HEK293T (cell line): ENCODE measurements at regions not wholly inside any gene's neighbourhood (a gene's known extent, or its start where the extent isn't known, plus 50 kb on each side); places are given as distances from the start of the nearest gene placed in this dataset.

Experiments used
- CTCF ChIA-PET: fragments of 350-600 bp; formaldehyde crosslinking; extraction: SDS; loops from one replicate; lab custom pipeline; 2021; ENCODE audit warnings: antibody characterized with exemption, inconsistent platforms; lab: Yijun Ruan, JAX
- POLR2A ChIA-PET: fragments of 350-600 bp; formaldehyde crosslinking; extraction: SDS; loops from one replicate; lab custom pipeline; 2020; ENCODE audit warnings: antibody characterized with exemption, inconsistent platforms; lab: Yijun Ruan, JAX
- DNase-seq: peaks from one replicate; pipeline ENCODE4 v3.0.0; 2012; ENCODE audit warnings: mixed read lengths; ENCODE audit errors: extremely low spot score
- ARNT ChIP-seq: fragments of 450-650 bp; IDR thresholded peaks from 2 replicates; pipeline ENCODE4 v1.6.1; 2017; ENCODE audit warnings: mild to moderate bottlenecking
- BHLHE40 ChIP-seq: fragments of 450-650 bp; IDR thresholded peaks from 2 replicates; pipeline ENCODE4 v1.6.1; 2016; ENCODE audit warnings: mild to moderate bottlenecking, moderate library complexity, borderline replicate concordance
- CTBP1 ChIP-seq: fragments of 450-650 bp; IDR thresholded peaks from 2 replicates; pipeline ENCODE4 v1.6.1; 2016; ENCODE audit warnings: borderline replicate concordance
- ELF4 ChIP-seq: fragments of 450-650 bp; IDR thresholded peaks from 2 replicates; pipeline ENCODE4 v1.6.1; 2017; ENCODE audit warnings: antibody characterized with exemption
- FOXA1 ChIP-seq: fragments of 450-650 bp; IDR thresholded peaks from 2 replicates; pipeline ENCODE4 v1.6.1; 2016; ENCODE audit warnings: mild to moderate bottlenecking
- FOXK2 ChIP-seq: fragments of 450-650 bp; IDR thresholded peaks from 2 replicates; pipeline ENCODE4 v1.6.1; 2016; ENCODE audit warnings: mild to moderate bottlenecking
- FOXM1 ChIP-seq: fragments of 450-650 bp; IDR thresholded peaks from 2 replicates; pipeline ENCODE4 v1.6.1; 2017; ENCODE audit warnings: mild to moderate bottlenecking, borderline replicate concordance
- HDGF ChIP-seq: fragments of 450-650 bp; IDR thresholded peaks from 2 replicates; pipeline ENCODE4 v1.6.1; 2017; ENCODE audit warnings: antibody characterized with exemption, borderline replicate concordance
- L3MBTL2 ChIP-seq: fragments of 450-650 bp; conservative IDR thresholded peaks from 2 replicates; pipeline ENCODE4 v1.6.1; 2016; ENCODE audit warnings: mild to moderate bottlenecking
- LEF1 ChIP-seq: fragments of 450-650 bp; IDR thresholded peaks from 2 replicates; pipeline ENCODE4 v1.6.1; 2017; ENCODE audit warnings: mild to moderate bottlenecking, borderline replicate concordance
- NFRKB ChIP-seq: fragments of 450-650 bp; IDR thresholded peaks from 2 replicates; pipeline ENCODE4 v1.6.1; 2016; ENCODE audit warnings: mild to moderate bottlenecking, moderate library complexity
- PKNOX1 ChIP-seq: fragments of 450-650 bp; IDR thresholded peaks from 2 replicates; pipeline ENCODE4 v1.6.1; 2016
- SUZ12 ChIP-seq: fragments of 450-650 bp; IDR thresholded peaks from 2 replicates; pipeline ENCODE4 v1.6.1; 2016; ENCODE audit warnings: mild to moderate bottlenecking
- TARDBP ChIP-seq: fragments of 450-650 bp; IDR thresholded peaks from 2 replicates; pipeline ENCODE4 v1.6.1; 2016
- ZNF384 ChIP-seq: fragments of 450-650 bp; IDR thresholded peaks from 2 replicates; pipeline ENCODE4 v1.6.1; 2016

DNA sequence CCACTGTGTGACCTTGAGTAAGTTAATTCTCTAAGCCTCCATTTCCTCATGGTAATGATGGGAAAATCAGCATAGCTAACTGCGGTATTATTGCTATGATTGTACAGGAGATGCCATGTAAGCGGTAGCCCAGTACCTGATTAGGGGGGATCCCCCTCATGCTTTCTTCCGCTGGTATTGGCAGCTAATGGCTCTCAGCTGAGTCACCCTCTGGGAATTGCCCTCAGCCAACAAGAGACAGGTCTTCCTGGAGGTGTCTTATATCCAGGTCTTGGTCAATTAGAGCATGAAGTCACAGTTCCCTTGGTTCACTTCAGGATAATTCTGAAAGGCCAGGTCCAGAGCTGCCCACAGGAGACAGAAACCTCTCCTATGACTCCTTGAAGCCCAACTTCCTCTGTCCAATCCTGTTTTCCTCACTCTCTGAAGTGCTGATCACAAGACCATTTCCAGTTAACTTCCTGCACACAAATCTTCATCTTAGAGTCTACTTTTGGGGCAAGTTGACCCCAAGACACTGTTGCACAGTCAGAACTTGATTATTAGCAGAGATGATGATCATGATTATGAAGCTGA is 724.7 kb upstream of the ZNF385D start:
- POLR2A ChIA-PET, result no interaction called here
- DNase-seq, result no peak
- CTCF ChIA-PET, result no interaction called here
- TF ChIP-seq ELF4 (no peak), HDGF (no peak), FOXM1 (no peak), NFRKB (no peak), CTBP1 (no peak)

DNA sequence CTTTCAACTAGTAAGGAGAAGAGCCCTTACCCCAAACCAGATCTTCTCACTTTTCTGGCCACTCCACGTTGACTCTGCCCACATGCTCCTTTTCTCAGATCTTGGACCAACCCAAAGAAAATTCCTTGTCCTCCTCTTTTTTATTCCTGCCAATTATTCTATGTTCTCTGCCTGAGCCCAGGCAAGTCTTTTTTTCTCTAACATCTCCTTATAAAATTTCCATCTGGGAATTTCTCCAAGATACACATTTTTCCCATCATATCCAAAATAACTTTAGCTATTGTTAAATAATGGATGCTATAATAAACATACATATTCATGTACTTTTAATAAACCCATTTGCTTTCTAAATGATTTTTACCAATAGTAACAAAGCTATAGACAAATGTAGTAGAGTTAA is 726.0 kb upstream of the ZNF385D start:
- TF ChIP-seq TARDBP (no peak), ZNF384 (no peak), L3MBTL2 (no peak), ARNT (no peak), PKNOX1 (no peak), BHLHE40 (no peak), FOXM1 (no peak), CTBP1 (no peak), SUZ12 (no peak), NFRKB (no peak), ELF4 (no peak), FOXA1 (no peak)
- POLR2A ChIA-PET, result no interaction called here

DNA sequence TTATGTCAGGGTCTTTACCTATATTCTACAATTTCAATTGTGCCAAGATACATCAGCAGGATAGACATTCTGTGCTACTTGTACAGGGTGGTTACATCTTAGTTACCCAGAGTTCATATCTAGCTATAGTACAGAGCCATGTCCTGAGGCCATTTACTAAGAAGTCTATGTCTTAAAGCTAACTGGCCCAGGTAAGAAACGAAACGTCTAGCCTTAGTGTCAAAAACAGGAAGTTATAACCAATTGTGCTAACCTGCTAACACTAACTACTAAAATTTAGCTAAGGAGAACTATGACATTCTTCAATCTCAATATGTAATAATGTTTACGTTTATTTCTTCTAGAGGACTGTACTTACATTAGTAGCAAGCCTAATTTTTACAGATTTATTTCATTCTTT is 717.2 kb upstream of the UBE2E2 start:
- ChIA-PET POLR2A (no interaction called here), CTCF (no interaction called here)
- TF ChIP-seq FOXK2 (no peak), SUZ12 (no peak), HDGF (no peak), PKNOX1 (no peak), ELF4 (no peak), FOXA1 (no peak), BHLHE40 (no peak), L3MBTL2 (no peak), TARDBP (no peak), FOXM1 (no peak), ZNF384 (no peak), NFRKB (no peak), LEF1 (no peak)
- DNase-seq, result no peak

More for the DNA sequence above, 726.0 kb upstream of the ZNF385D start:
- CTCF ChIA-PET, result no interaction called here
- no peak for DNase-seq

DNA sequence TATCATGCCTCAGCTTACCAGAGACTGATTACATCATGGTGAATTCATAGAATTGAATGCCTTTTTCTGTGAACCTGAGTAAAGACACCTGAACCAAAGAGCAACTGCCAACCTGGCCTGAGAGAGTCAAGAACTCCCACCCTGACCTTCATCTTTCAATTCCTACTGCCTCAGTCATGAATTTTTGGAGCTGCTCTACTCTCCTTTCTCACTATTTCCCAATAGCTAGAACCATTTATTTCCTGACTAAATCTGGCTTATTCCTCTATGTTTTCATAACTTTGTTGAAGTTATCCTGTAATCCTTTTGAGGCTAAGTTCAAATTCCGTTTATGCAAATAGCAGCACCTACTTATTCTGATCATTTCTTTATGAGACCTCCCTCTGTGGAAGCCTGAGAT is 712.4 kb upstream of the UBE2E2 start:
- ChIA-PET POLR2A (no interaction called here), CTCF (no interaction called here)
- DNase-seq, result no peak
- TF ChIP-seq ZNF384, result no peak
- no peak for TF ChIP-seq NFRKB
- no peak for TF ChIP-seq TARDBP
- TF ChIP-seq L3MBTL2, result no peak
- no peak for TF ChIP-seq HDGF

DNA sequence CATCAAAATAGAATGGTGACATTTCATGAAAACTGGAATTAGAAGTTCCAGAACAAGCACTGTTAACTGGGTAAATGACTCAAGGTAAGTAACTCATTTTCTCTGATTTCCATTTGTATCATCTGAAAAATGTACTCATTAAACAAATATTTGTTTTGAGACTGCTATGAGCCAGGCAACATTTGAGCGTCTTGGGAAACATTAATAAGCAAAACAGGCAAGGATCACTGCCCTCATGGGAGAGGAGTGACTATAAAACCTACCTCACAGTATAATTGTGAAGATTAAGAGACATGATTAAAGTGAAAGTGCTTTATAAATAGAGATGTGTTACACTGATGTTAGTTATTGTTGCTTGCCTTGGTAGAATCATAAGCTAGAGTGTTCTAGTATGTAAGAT is 711.8 kb upstream of the UBE2E2 start:
- DNase-seq, result no peak
- POLR2A ChIA-PET, result no interaction called here
- TF ChIP-seq PKNOX1, result no peak
- no peak for TF ChIP-seq TARDBP
- no peak for TF ChIP-seq L3MBTL2
- no peak for TF ChIP-seq NFRKB
- TF ChIP-seq ZNF384, result no peak
- no peak for TF ChIP-seq FOXA1
- no peak for TF ChIP-seq BHLHE40
- TF ChIP-seq LEF1, result no peak
- CTCF ChIA-PET, result no interaction called here

DNA sequence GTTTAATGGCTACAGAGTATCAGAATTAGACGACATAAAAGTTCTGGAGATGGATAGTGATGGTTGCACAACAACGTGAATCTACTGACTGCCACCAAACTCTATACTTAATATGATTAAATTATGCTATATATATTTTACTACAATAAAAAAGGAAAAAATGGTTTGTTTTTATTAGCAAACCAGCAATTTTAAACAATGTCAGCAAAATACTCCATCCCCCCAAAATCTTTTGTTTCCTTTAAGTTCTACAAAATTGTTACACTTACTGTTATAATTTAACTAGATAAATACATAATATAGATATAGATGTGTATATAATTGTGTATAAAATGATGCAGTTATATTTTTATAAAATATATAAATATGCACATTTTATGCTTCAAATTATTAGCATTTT is 710.8 kb upstream of the UBE2E2 start:
- no peak for DNase-seq
- ChIA-PET CTCF (no interaction called here), POLR2A (no interaction called here)

More for the DNA sequence above, 710.8 kb upstream of the UBE2E2 start:
- TF ChIP-seq SUZ12 (no peak), FOXA1 (no peak), CTBP1 (no peak), BHLHE40 (no peak), L3MBTL2 (no peak), PKNOX1 (no peak), FOXK2 (no peak), ZNF384 (no peak), TARDBP (no peak)
